ENCODE measurements at regions not wholly inside any gene's neighbourhood (a gene's known extent, or its start where the extent isn't known, plus 50 kb on each side); places are given as distances from the start of the nearest gene placed in this dataset.

- intact Hi-C loops (cut with micrococcal nuclease): no loop called here
- Histone ChIP-seq H3K9me3 (ENCODE audit: control extremely low read depth in 1 of 3, control insufficient read depth in 2 of 3, insufficient read depth in 1 of 3, low read length in 2 of 3) (peaks cover 0 to 3% (median 0%) of the 10 kb centered on the region in 3 donors), H2AFZ (ENCODE audit: insufficient read depth, low read depth, low read length, poor library complexity, severe bottlenecking) (no peak overlapping the region), H3K36me3 (replicated peaks in 1 of 2; ENCODE audit: control extremely low read depth in 1 of 2, control insufficient read depth in 1 of 2, extremely low read depth in 1 of 2, insufficient read depth in 2 of 2, low read length in 1 of 2) (no peaks in the 10 kb centered on the region), H3K4me3 (ENCODE audit: control extremely low read depth in 1 of 5, extremely low read depth in 1 of 5, insufficient read depth in 1 of 5, low read depth in 2 of 5, low read length in 4 of 5) (no peak overlapping the region), H3K4me2 (replicated peaks; ENCODE audit: low read depth, low read length, poor library complexity, severe bottlenecking) (no peak overlapping the region), H3K9ac (ENCODE audit: low read length) (no peak overlapping the region), H3K27ac (ENCODE audit: low read length in 2 of 2) (no peak overlapping the region), H3K27me3 (replicated peaks in 1 of 4; ENCODE audit: control extremely low read depth in 1 of 4, control insufficient read depth in 3 of 4, insufficient read depth in 4 of 4, low read length in 3 of 4) (no peaks in the 10 kb centered on the region), H4K20me1 (ENCODE audit: control insufficient read depth, insufficient read depth, low read length, poor library complexity, severe bottlenecking) (no peaks in the 10 kb centered on the region), H3K4me1 (ENCODE audit: control insufficient read depth in 2 of 2, insufficient read depth in 2 of 2, low read length in 2 of 2) (no peaks in the 10 kb centered on the region), H3K79me2 (ENCODE audit: control insufficient read depth, insufficient read depth, low read length) (no peaks in the 10 kb centered on the region)
- 96% methylated on average over 9 of the region's 9 CpGs for WGBS (ENCODE audit: insufficient coverage)
- POLR2A ChIA-PET: no interaction called here
- DNase-seq (no peak), ATAC-seq (ENCODE audit: low read depth) (no peak)
- Mint-ChIP-seq H3K4me3 (no peak overlapping the region), H3K9me3 (ENCODE audit: insufficient read depth) (no peaks in the 10 kb centered on the region), H3K4me1 (no peaks in the 10 kb centered on the region), H3K27me3 (peaks cover 6% of the 10 kb centered on the region), H3K27ac (no peak overlapping the region)
- no peak for TF ChIP-seq EZH2 (IDR thresholded peaks at IDR 0.05; ENCODE audit: borderline replicate concordance, insufficient read depth, low read depth, low read length, poor library complexity, severe bottlenecking)
- TF ChIP-seq CTCF (IDR thresholded peaks at IDR 0.05): no peak
- CTCF ChIA-PET: no interaction called here
These were observed 172.5 kb upstream of the LRIG1 start for GRCh38 chr3:66673293-66673692.

GRCh38 chr3:66675366-66675765, 174.5 kb upstream of the LRIG1 start:
- Mint-ChIP-seq H3K4me3 (no peak overlapping the region), H3K27me3 (peaks cover 9% of the 10 kb centered on the region), H3K27ac (no peak overlapping the region), H3K9me3 (ENCODE audit: insufficient read depth) (no peaks in the 10 kb centered on the region), H3K4me1 (no peaks in the 10 kb centered on the region)
- no peak for DNase-seq
- Histone ChIP-seq H3K36me3 (replicated peaks in 1 of 2; ENCODE audit: control extremely low read depth in 1 of 2, control insufficient read depth in 1 of 2, extremely low read depth in 1 of 2, insufficient read depth in 2 of 2, low read length in 1 of 2) (no peaks in the 10 kb centered on the region), H3K4me3 (ENCODE audit: control extremely low read depth in 1 of 5, extremely low read depth in 1 of 5, insufficient read depth in 1 of 5, low read depth in 2 of 5, low read length in 4 of 5) (no peak overlapping the region), H3K4me2 (replicated peaks; ENCODE audit: low read depth, low read length, poor library complexity, severe bottlenecking) (no peak overlapping the region), H3K9ac (ENCODE audit: low read length) (no peak overlapping the region), H3K27me3 (replicated peaks in 1 of 4; ENCODE audit: control extremely low read depth in 1 of 4, control insufficient read depth in 3 of 4, insufficient read depth in 4 of 4, low read length in 3 of 4) (no peaks in the 10 kb centered on the region), H3K4me1 (ENCODE audit: control insufficient read depth in 2 of 2, insufficient read depth in 2 of 2, low read length in 2 of 2) (no peaks in the 10 kb centered on the region), H3K27ac (ENCODE audit: low read length in 2 of 2) (no peak overlapping the region), H3K9me3 (ENCODE audit: control extremely low read depth in 1 of 3, control insufficient read depth in 2 of 3, insufficient read depth in 1 of 3, low read length in 2 of 3) (peaks cover 0 to 3% (median 0%) of the 10 kb centered on the region in 3 donors), H3K79me2 (ENCODE audit: control insufficient read depth, insufficient read depth, low read length) (no peaks in the 10 kb centered on the region), H4K20me1 (ENCODE audit: control insufficient read depth, insufficient read depth, low read length, poor library complexity, severe bottlenecking) (no peaks in the 10 kb centered on the region), H2AFZ (ENCODE audit: insufficient read depth, low read depth, low read length, poor library complexity, severe bottlenecking) (no peak overlapping the region)
- CTCF ChIA-PET: interaction anchor here (0.6 kb wide), 1 partner anchor 16 kb away, joined by 3 read pairs; no protein-coding TSS in a partner anchor
- POLR2A ChIA-PET: no interaction called here
- intact Hi-C loops (cut with micrococcal nuclease): no loop called here
- no peak for TF ChIP-seq EZH2 (IDR thresholded peaks at IDR 0.05; ENCODE audit: borderline replicate concordance, insufficient read depth, low read depth, low read length, poor library complexity, severe bottlenecking)
- no peak for TF ChIP-seq CTCF (IDR thresholded peaks at IDR 0.05)
- ATAC-seq (ENCODE audit: low read depth): no peak
- WGBS (ENCODE audit: insufficient coverage): no CpG with 5 or more reads among the region's 1 CpG

All from B cell (primary cell).